ENCODE measurements at regions not wholly inside any gene's neighbourhood (a gene's known extent, or its start where the extent isn't known, plus 50 kb on each side); places are given as distances from the start of the nearest gene placed in this dataset.

- TF ChIP-seq CTCF (IDR thresholded peaks at IDR 0.05; ENCODE audit: low read depth, low read length) = no peak; the same call in 1 of the 2 replicates
- DNase-seq (ENCODE audit: extremely low read depth, low read depth) = peak; percentile 38
Measured at GRCh38 chr1:234535763-234536515, 57.0 kb upstream of the TARBP1 start.

GRCh38 chr1:234535218-234535617 lies 56.2 kb upstream of the TARBP1 start:
- no peak for DNase-seq (ENCODE audit: extremely low read depth, low read depth)
- TF ChIP-seq CTCF (IDR thresholded peaks at IDR 0.05; ENCODE audit: low read depth, low read length) = no peak

- peak; percentile 100 for DNase-seq (ENCODE audit: extremely low read depth, low read depth)
- no peak for TF ChIP-seq CTCF (IDR thresholded peaks at IDR 0.05; ENCODE audit: low read depth, low read length)
Measured at GRCh38 chr1:234533975-234534876, 55.2 kb upstream of the TARBP1 start.

- DNase-seq (ENCODE audit: extremely low read depth, low read depth) = peak; percentile 76
- TF ChIP-seq CTCF (IDR thresholded peaks at IDR 0.05; ENCODE audit: low read depth, low read length) = no peak
Measured at GRCh38 chr1:234533034-234533891, 54.3 kb upstream of the TARBP1 start.

GRCh38 chr1:234532503-234532922 lies 53.5 kb upstream of the TARBP1 start:
- DNase-seq (ENCODE audit: extremely low read depth, low read depth) = no peak
- no peak for TF ChIP-seq CTCF (IDR thresholded peaks at IDR 0.05; ENCODE audit: low read depth, low read length)

GRCh38 chr1:234531151-234531635 lies 52.2 kb upstream of the TARBP1 start:
- no peak for DNase-seq (ENCODE audit: extremely low read depth, low read depth)
- no peak for TF ChIP-seq CTCF (IDR thresholded peaks at IDR 0.05; ENCODE audit: low read depth, low read length)

Measured in AG09319 (cell line).